SK-N-SH treated with all-trans-retinoic acid at 6 μM for 48 hours (cell line): ENCODE measurements at regions not wholly inside any gene's neighbourhood (a gene's known extent, or its start where the extent isn't known, plus 50 kb on each side); places are given as distances from the start of the nearest gene placed in this dataset.

Source experiments
- ATAC-seq: fragments of 200-7000 bp; cut with Tn5 transposase; 3 replicates; pipeline ENCODE4 v1.9.1; 2020; ENCODE audit warnings: mild to moderate bottlenecking, moderate library complexity
- ARNTL ChIP-seq: fragments of 450-650 bp; formaldehyde crosslinking; IDR thresholded peaks from 2 replicates; pipeline ENCODE4 v1.5.0; 2020; ENCODE audit warnings: low read depth, mild to moderate bottlenecking, moderate library complexity, borderline replicate concordance
- BACH2 ChIP-seq: fragments of 250-450 bp; sonication (Bioruptor Pico); IDR thresholded peaks from 2 replicates; pipeline ENCODE4 v1.9.0; 2021; ENCODE audit warnings: mild to moderate bottlenecking, borderline replicate concordance
- CREB5 ChIP-seq: fragments of 250-450 bp; sonication (Bioruptor Pico); IDR thresholded peaks from 2 replicates; pipeline ENCODE4 v1.5.1; 2020; ENCODE audit warnings: low read depth, mild to moderate bottlenecking, moderate library complexity
- CSDC2 ChIP-seq: fragments of 250-450 bp; sonication (Bioruptor Pico); IDR thresholded peaks from 2 replicates; pipeline ENCODE4 v1.5.0; 2020; ENCODE audit warnings: mild to moderate bottlenecking, moderate library complexity
- CSRNP3 ChIP-seq: fragments of 250-450 bp; sonication (Bioruptor Pico); IDR thresholded peaks from 2 replicates; pipeline ENCODE4 v1.5.1; 2021; ENCODE audit warnings: mild to moderate bottlenecking, moderate library complexity
- ESRRG ChIP-seq: fragments of 250-450 bp; sonication (Bioruptor Pico); IDR thresholded peaks from 2 replicates; pipeline ENCODE4 v1.6.1; 2021; ENCODE audit warnings: mild to moderate bottlenecking
- GLIS3 ChIP-seq: fragments of 250-450 bp; sonication (Bioruptor Pico); IDR thresholded peaks from 2 replicates; pipeline ENCODE4 v1.5.0; 2020; ENCODE audit warnings: mild to moderate bottlenecking, moderate library complexity
- ISL1 ChIP-seq: fragments of 250-450 bp; sonication (Bioruptor Pico); IDR thresholded peaks from 2 replicates; pipeline ENCODE4 v2.1.2; 2022; ENCODE audit warnings: mild to moderate bottlenecking, moderate library complexity
- OSR1 ChIP-seq: fragments of 250-450 bp; sonication (Bioruptor Pico); IDR thresholded peaks from 2 replicates; pipeline ENCODE4 v1.8.0; 2022; ENCODE audit warnings: moderate library complexity, mild to moderate bottlenecking, inconsistent platforms
- POU6F1 ChIP-seq: fragments of 250-450 bp; sonication (Bioruptor Pico); IDR thresholded peaks from 2 replicates; pipeline ENCODE4 v1.8.0; 2021; ENCODE audit warnings: low read depth, mild to moderate bottlenecking, moderate library complexity, borderline replicate concordance
- PPARA ChIP-seq: fragments of 250-450 bp; sonication (Bioruptor Pico); IDR thresholded peaks from 2 replicates; pipeline ENCODE4 v1.5.0; 2020; ENCODE audit warnings: mild to moderate bottlenecking, borderline replicate concordance
- RARB ChIP-seq: fragments of 250-450 bp; sonication (Bioruptor Pico); IDR thresholded peaks from 2 replicates; pipeline ENCODE4 v1.8.0; 2021; ENCODE audit warnings: mild to moderate bottlenecking, moderate library complexity
- SNAI2 ChIP-seq: fragments of 250-450 bp; sonication (Bioruptor Pico); IDR thresholded peaks from 2 replicates; pipeline ENCODE4 v1.5.0; 2020; ENCODE audit warnings: mild to moderate bottlenecking, moderate library complexity
- TCF4 ChIP-seq: fragments of 250-450 bp; sonication (Bioruptor Pico); IDR thresholded peaks from 2 replicates; pipeline ENCODE4 v1.8.0; 2021; ENCODE audit warnings: mild to moderate bottlenecking, moderate library complexity, borderline replicate concordance
- TOX ChIP-seq: fragments of 250-450 bp; sonication (Bioruptor Pico); IDR thresholded peaks from 2 replicates; pipeline ENCODE4 v1.8.0; 2021; ENCODE audit warnings: mild to moderate bottlenecking, moderate library complexity, borderline replicate concordance
- TSHZ2 ChIP-seq: fragments of 250-450 bp; sonication (Bioruptor Pico); IDR thresholded peaks from 2 replicates; pipeline ENCODE4 v1.5.0; 2020; ENCODE audit warnings: mild to moderate bottlenecking, moderate library complexity
- ZC3H10 ChIP-seq: fragments of 250-450 bp; sonication (Bioruptor Pico); IDR thresholded peaks from 2 replicates; pipeline ENCODE4 v1.5.1; 2021; ENCODE audit warnings: mild to moderate bottlenecking, moderate library complexity
- ZFP3 ChIP-seq: fragments of 250-450 bp; sonication (Bioruptor Pico); IDR thresholded peaks from 2 replicates; pipeline ENCODE4 v1.5.0; 2020; ENCODE audit warnings: mild to moderate bottlenecking, moderate library complexity
- ZFP30 ChIP-seq: fragments of 450-650 bp; formaldehyde crosslinking; IDR thresholded peaks from 2 replicates; pipeline ENCODE4 v1.5.0; 2022; ENCODE audit warnings: mild to moderate bottlenecking, moderate library complexity
- ZNF565 ChIP-seq: fragments of 450-650 bp; formaldehyde crosslinking; conservative IDR thresholded peaks from 2 replicates; pipeline ENCODE4 v1.5.0; 2020; ENCODE audit warnings: low read depth, mild to moderate bottlenecking, moderate library complexity
- ZNF70 ChIP-seq: fragments of 450-650 bp; formaldehyde crosslinking; IDR thresholded peaks from 2 replicates; pipeline ENCODE4 v1.5.0; 2020; ENCODE audit warnings: mild to moderate bottlenecking, moderate library complexity
- ZNF8 ChIP-seq: fragments of 450-650 bp; formaldehyde crosslinking; IDR thresholded peaks from 2 replicates; pipeline ENCODE4 v1.5.0; 2020; ENCODE audit warnings: mild to moderate bottlenecking, moderate library complexity

GRCh38 chr2:125427721-125428315 is 1228.1 kb upstream of the GYPC start:
- ATAC-seq, result no peak
- TF ChIP-seq ARNTL (CRISPR knock-in tag), result no peak

GRCh38 chr2:125444106-125444505 is 1211.9 kb upstream of the GYPC start:
- TF ChIP-seq SNAI2 (CRISPR knock-in tag) (no peak), ZNF565 (CRISPR knock-in tag) (no peak), PPARA (no peak), RARB (CRISPR knock-in tag) (no peak)
- no peak for ATAC-seq

- ATAC-seq, result no peak
- TF ChIP-seq ZFP3 (CRISPR knock-in tag) (no peak), ZNF8 (no peak), ZFP30 (CRISPR knock-in tag) (no peak), PPARA (no peak), RARB (CRISPR knock-in tag) (no peak), OSR1 (CRISPR knock-in tag) (no peak), ARNTL (CRISPR knock-in tag) (no peak), TOX (CRISPR knock-in tag) (no peak)
- TF ChIP-seq, all 23 proteins: peak for 0
Observed at GRCh38 chr2:125445495-125445894, 1210.5 kb upstream of the GYPC start.

- no peak for TF ChIP-seq ZNF70 (CRISPR knock-in tag)
- no peak for TF ChIP-seq TOX (CRISPR knock-in tag)
- ATAC-seq, result no peak
Observed at GRCh38 chr2:125450092-125450491, 1205.9 kb upstream of the GYPC start.

- TF ChIP-seq ISL1 (CRISPR knock-in tag), result no peak
- TF ChIP-seq ZFP3 (CRISPR knock-in tag), result no peak
- TF ChIP-seq BACH2, result no peak
- TF ChIP-seq ZFP30 (CRISPR knock-in tag), result no peak
- TF ChIP-seq SNAI2 (CRISPR knock-in tag), result no peak
- no peak for TF ChIP-seq OSR1 (CRISPR knock-in tag)
- no peak for TF ChIP-seq CSRNP3 (CRISPR knock-in tag)
- TF ChIP-seq ESRRG (CRISPR knock-in tag), result no peak
- no peak for TF ChIP-seq PPARA
- TF ChIP-seq TCF4 (CRISPR knock-in tag), result no peak
- no peak for TF ChIP-seq CREB5 (CRISPR knock-in tag)
- no peak for TF ChIP-seq GLIS3 (CRISPR knock-in tag)
- no peak for TF ChIP-seq ZC3H10 (CRISPR knock-in tag)
- TF ChIP-seq, all 23 proteins: peak for 0
Observed at GRCh38 chr2:125455110-125455509, 1200.8 kb upstream of the GYPC start.

GRCh38 chr2:125456693-125457363 is 1199.1 kb upstream of the GYPC start:
- no peak for ATAC-seq
- TF ChIP-seq SNAI2 (CRISPR knock-in tag), result no peak
- TF ChIP-seq ISL1 (CRISPR knock-in tag), result no peak
- TF ChIP-seq TSHZ2, result no peak
- no peak for TF ChIP-seq ESRRG (CRISPR knock-in tag)
- TF ChIP-seq OSR1 (CRISPR knock-in tag), result no peak
- no peak for TF ChIP-seq CSDC2 (CRISPR knock-in tag)
- no peak for TF ChIP-seq POU6F1
- no peak for TF ChIP-seq ZNF8
- TF ChIP-seq CREB5 (CRISPR knock-in tag), result no peak
- TF ChIP-seq BACH2, result no peak
- no peak for TF ChIP-seq TOX (CRISPR knock-in tag)
- TF ChIP-seq ZNF70 (CRISPR knock-in tag), result no peak
- no peak for TF ChIP-seq ZFP30 (CRISPR knock-in tag)

More at GRCh38 chr2:125455110-125455509, 1200.8 kb upstream of the GYPC start:
- no peak for ATAC-seq
